ENCODE measurements at regions not wholly inside any gene's neighbourhood (a gene's known extent, or its start where the extent isn't known, plus 50 kb on each side); places are given as distances from the start of the nearest gene placed in this dataset.

GRCh38 chr2:42914860-42915259 lies 122.5 kb upstream of the HAAO start:
- DNase-seq: peak in 1 of 2 donors; percentile 55
- no peaks in the 10 kb centered on the region for H3K27me3 ChIP-seq (ENCODE audit: control insufficient read depth, insufficient read depth, low read length)
- H3K27ac ChIP-seq (ENCODE audit: low read length): no peak overlapping the region

GRCh38 chr2:42914314-42914713 lies 121.9 kb upstream of the HAAO start:
- H3K9me3 ChIP-seq (ENCODE audit: control insufficient read depth, low read depth, low read length): no peaks in the 10 kb centered on the region
- DNase-seq: no peak
- no CpG with 5 or more reads among the region's 8 CpGs for WGBS (ENCODE audit: insufficient coverage, low lambda C conversion rate)

More at GRCh38 chr2:42914860-42915259, 122.5 kb upstream of the HAAO start:
- 43% methylated on average over 1 of the region's 1 CpG for WGBS (ENCODE audit: insufficient coverage, low lambda C conversion rate)
- Histone ChIP-seq H3K4me1 (ENCODE audit: control insufficient read depth, insufficient read depth, low read length) (peaks cover 17% of the 10 kb centered on the region), H3K36me3 (ENCODE audit: control insufficient read depth, insufficient read depth, low read length) (no peaks in the 10 kb centered on the region), H3K9me3 (ENCODE audit: control insufficient read depth, low read depth, low read length) (no peaks in the 10 kb centered on the region), H3K4me3 (ENCODE audit: low read length) (no peak overlapping the region)

GRCh38 chr2:42913280-42913878 lies 121.0 kb upstream of the HAAO start:
- H3K27me3 ChIP-seq (ENCODE audit: control insufficient read depth, insufficient read depth, low read length): no peaks in the 10 kb centered on the region
- no peaks in the 10 kb centered on the region for H3K9me3 ChIP-seq (ENCODE audit: control insufficient read depth, low read depth, low read length)
- peaks cover 24% of the 10 kb centered on the region for H3K4me1 ChIP-seq (ENCODE audit: control insufficient read depth, insufficient read depth, low read length)
- WGBS (ENCODE audit: insufficient coverage, low lambda C conversion rate): 11% methylated on average over 2 of the region's 2 CpGs
- no peaks in the 10 kb centered on the region for H3K36me3 ChIP-seq (ENCODE audit: control insufficient read depth, insufficient read depth, low read length)
- H3K4me3 ChIP-seq (ENCODE audit: low read length): no peak overlapping the region
- no peak overlapping the region for H3K27ac ChIP-seq (ENCODE audit: low read length)
- peak in 1 of 2 donors; percentile 54 for DNase-seq

More at GRCh38 chr2:42914314-42914713, 121.9 kb upstream of the HAAO start:
- Histone ChIP-seq H3K4me3 (ENCODE audit: low read length) (no peak overlapping the region), H3K27me3 (ENCODE audit: control insufficient read depth, insufficient read depth, low read length) (no peaks in the 10 kb centered on the region), H3K27ac (ENCODE audit: low read length) (no peak overlapping the region), H3K4me1 (ENCODE audit: control insufficient read depth, insufficient read depth, low read length) (peaks cover 17% of the 10 kb centered on the region), H3K36me3 (ENCODE audit: control insufficient read depth, insufficient read depth, low read length) (no peaks in the 10 kb centered on the region)

GRCh38 chr2:42910645-42911405 lies 118.4 kb upstream of the HAAO start:
- H3K4me3 ChIP-seq (ENCODE audit: low read length): no peak overlapping the region

GRCh38 chr2:42909966-42910365 lies 117.6 kb upstream of the HAAO start:
- H3K9me3 ChIP-seq (ENCODE audit: control insufficient read depth, low read depth, low read length): no peaks in the 10 kb centered on the region
- H3K27me3 ChIP-seq (ENCODE audit: control insufficient read depth, insufficient read depth, low read length): no peaks in the 10 kb centered on the region
- peaks cover 44% of the 10 kb centered on the region for H3K4me1 ChIP-seq (ENCODE audit: control insufficient read depth, insufficient read depth, low read length)
- no peak overlapping the region for H3K27ac ChIP-seq (ENCODE audit: low read length)
- no peak for DNase-seq
- no peaks in the 10 kb centered on the region for H3K36me3 ChIP-seq (ENCODE audit: control insufficient read depth, insufficient read depth, low read length)
- 100% methylated on average over 2 of the region's 7 CpGs for WGBS (ENCODE audit: insufficient coverage, low lambda C conversion rate)
- H3K4me3 ChIP-seq (ENCODE audit: low read length): no peak overlapping the region

More at GRCh38 chr2:42910645-42911405, 118.4 kb upstream of the HAAO start:
- no CpG with 5 or more reads among the region's 3 CpGs for WGBS (ENCODE audit: insufficient coverage, low lambda C conversion rate)
- H3K27me3 ChIP-seq (ENCODE audit: control insufficient read depth, insufficient read depth, low read length): no peaks in the 10 kb centered on the region
- H3K4me1 ChIP-seq (ENCODE audit: control insufficient read depth, insufficient read depth, low read length): peaks cover 44% of the 10 kb centered on the region
- H3K27ac ChIP-seq (ENCODE audit: low read length): no peak overlapping the region
- no peaks in the 10 kb centered on the region for H3K9me3 ChIP-seq (ENCODE audit: control insufficient read depth, low read depth, low read length)
- DNase-seq: no peak
- no peaks in the 10 kb centered on the region for H3K36me3 ChIP-seq (ENCODE audit: control insufficient read depth, insufficient read depth, low read length)

- whole genome bisulfite sequencing (ENCODE audit: insufficient coverage, low lambda C conversion rate): 82% methylated on average over 3 of the region's 6 CpGs
- no peaks in the 10 kb centered on the region for H3K36me3 ChIP-seq (ENCODE audit: control insufficient read depth, insufficient read depth, low read length)
- H3K27ac ChIP-seq (ENCODE audit: low read length): peak overlapping the region; percentile 46
- H3K4me1 ChIP-seq (ENCODE audit: control insufficient read depth, insufficient read depth, low read length): peaks cover 41% of the 10 kb centered on the region
- no peaks in the 10 kb centered on the region for H3K9me3 ChIP-seq (ENCODE audit: control insufficient read depth, low read depth, low read length)
- no peaks in the 10 kb centered on the region for H3K27me3 ChIP-seq (ENCODE audit: control insufficient read depth, insufficient read depth, low read length)
- DNase-seq: no peak
- H3K4me3 ChIP-seq (ENCODE audit: low read length): no peak overlapping the region
Measured at GRCh38 chr2:42908518-42909200, 116.3 kb upstream of the HAAO start.

- H3K36me3 ChIP-seq (ENCODE audit: control insufficient read depth, insufficient read depth, low read length): no peaks in the 10 kb centered on the region
- peaks cover 35% of the 10 kb centered on the region for H3K4me1 ChIP-seq (ENCODE audit: control insufficient read depth, insufficient read depth, low read length)
- H3K4me3 ChIP-seq (ENCODE audit: low read length): no peak overlapping the region
- no peaks in the 10 kb centered on the region for H3K27me3 ChIP-seq (ENCODE audit: control insufficient read depth, insufficient read depth, low read length)
- H3K9me3 ChIP-seq (ENCODE audit: control insufficient read depth, low read depth, low read length): no peaks in the 10 kb centered on the region
- DNase-seq: no peak
- peak overlapping the region; percentile 64 for H3K27ac ChIP-seq (ENCODE audit: low read length)
- no CpG with 5 or more reads among the region's 1 CpG for WGBS (ENCODE audit: insufficient coverage, low lambda C conversion rate)
Measured at GRCh38 chr2:42907835-42908234, 115.5 kb upstream of the HAAO start.

GRCh38 chr2:42906557-42907411 lies 114.4 kb upstream of the HAAO start:
- Histone ChIP-seq H3K4me3 (ENCODE audit: low read length) (no peak overlapping the region), H3K4me1 (ENCODE audit: control insufficient read depth, insufficient read depth, low read length) (peaks cover 35% of the 10 kb centered on the region), H3K27me3 (ENCODE audit: control insufficient read depth, insufficient read depth, low read length) (no peaks in the 10 kb centered on the region), H3K27ac (ENCODE audit: low read length) (peak overlapping the region; percentile 64), H3K36me3 (ENCODE audit: control insufficient read depth, insufficient read depth, low read length) (no peaks in the 10 kb centered on the region), H3K9me3 (ENCODE audit: control insufficient read depth, low read depth, low read length) (no peaks in the 10 kb centered on the region)
- 49% methylated on average over 2 of the region's 15 CpGs for WGBS (ENCODE audit: insufficient coverage, low lambda C conversion rate)
- DNase-seq: peak in 1 of 2 donors; percentile 60

- WGBS (ENCODE audit: insufficient coverage, low lambda C conversion rate): 60% methylated on average over 1 of the region's 4 CpGs
- no peaks in the 10 kb centered on the region for H3K9me3 ChIP-seq (ENCODE audit: control insufficient read depth, low read depth, low read length)
- no peak overlapping the region for H3K4me3 ChIP-seq (ENCODE audit: low read length)
- H3K27ac ChIP-seq (ENCODE audit: low read length): peak overlapping the region; percentile 64
- H3K27me3 ChIP-seq (ENCODE audit: control insufficient read depth, insufficient read depth, low read length): no peaks in the 10 kb centered on the region
- DNase-seq: no peak
- H3K36me3 ChIP-seq (ENCODE audit: control insufficient read depth, insufficient read depth, low read length): no peaks in the 10 kb centered on the region
- H3K4me1 ChIP-seq (ENCODE audit: control insufficient read depth, insufficient read depth, low read length): peaks cover 35% of the 10 kb centered on the region
Measured at GRCh38 chr2:42906111-42906556, 113.8 kb upstream of the HAAO start.

Measured in large intestine (tissue), 3 donors.